ENCODE measurements at regions not wholly inside any gene's neighbourhood (a gene's known extent, or its start where the extent isn't known, plus 50 kb on each side); places are given as distances from the start of the nearest gene placed in this dataset.

DNA sequence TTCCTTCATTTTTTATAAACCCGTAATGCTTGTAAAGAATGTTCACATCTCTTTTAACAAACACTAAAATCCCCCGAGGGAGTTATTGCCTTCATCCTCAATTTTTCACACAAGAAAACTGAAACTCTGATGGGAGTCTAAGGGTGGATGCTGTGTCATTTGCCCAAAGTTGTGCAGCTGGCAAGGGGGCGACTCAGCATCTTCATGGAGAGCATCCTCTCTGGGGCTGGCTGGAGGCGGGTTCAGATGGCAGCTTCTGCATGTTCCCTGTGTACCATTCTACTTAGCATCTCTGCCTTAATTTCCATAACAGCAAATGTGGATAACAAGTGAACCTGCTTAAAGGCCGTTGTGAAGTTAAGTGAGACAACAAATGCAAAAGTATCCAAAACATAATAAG is 256.4 kb downstream of the IRS2 start:
- TF ChIP-seq CTCF (conservative IDR thresholded peaks at IDR 0.05) (no peak), EZH2 (IDR thresholded peaks at IDR 0.05; ENCODE audit: low read depth) (no peak)
